ENCODE measurements at regions not wholly inside any gene's neighbourhood (a gene's known extent, or its start where the extent isn't known, plus 50 kb on each side); places are given as distances from the start of the nearest gene placed in this dataset.

DNA sequence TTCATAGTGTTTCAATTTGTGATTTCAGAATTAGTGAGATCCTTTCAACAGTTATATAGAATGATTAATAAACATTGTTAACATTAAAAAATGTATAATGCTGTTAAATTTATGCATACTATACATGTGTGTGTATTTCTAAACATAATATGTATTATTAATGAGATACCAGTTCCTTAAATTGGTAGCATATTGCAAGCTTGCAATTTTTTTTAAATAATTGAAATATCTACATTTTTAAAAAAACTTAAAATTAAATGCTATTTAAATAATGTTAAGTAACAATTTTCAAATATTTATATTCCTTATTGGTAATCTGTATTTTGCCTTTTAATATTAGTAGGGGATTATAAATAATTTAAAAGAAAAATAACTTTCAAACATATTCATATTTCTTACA lies 1479.5 kb upstream of the PCDH7 start:
- Mint-ChIP-seq H3K27me3 (ENCODE audit: low read depth) (no peaks in the 10 kb centered on the region), H3K4me1 (no peaks in the 10 kb centered on the region), H3K4me3 (no peak overlapping the region), H3K36me3 (ENCODE audit: low read depth) (no peaks in the 10 kb centered on the region), H3K9me3 (no peaks in the 10 kb centered on the region), H3K27ac (ENCODE audit: unreplicated experiment) (no peak overlapping the region)
- TF ChIP-seq, protein P1, sequence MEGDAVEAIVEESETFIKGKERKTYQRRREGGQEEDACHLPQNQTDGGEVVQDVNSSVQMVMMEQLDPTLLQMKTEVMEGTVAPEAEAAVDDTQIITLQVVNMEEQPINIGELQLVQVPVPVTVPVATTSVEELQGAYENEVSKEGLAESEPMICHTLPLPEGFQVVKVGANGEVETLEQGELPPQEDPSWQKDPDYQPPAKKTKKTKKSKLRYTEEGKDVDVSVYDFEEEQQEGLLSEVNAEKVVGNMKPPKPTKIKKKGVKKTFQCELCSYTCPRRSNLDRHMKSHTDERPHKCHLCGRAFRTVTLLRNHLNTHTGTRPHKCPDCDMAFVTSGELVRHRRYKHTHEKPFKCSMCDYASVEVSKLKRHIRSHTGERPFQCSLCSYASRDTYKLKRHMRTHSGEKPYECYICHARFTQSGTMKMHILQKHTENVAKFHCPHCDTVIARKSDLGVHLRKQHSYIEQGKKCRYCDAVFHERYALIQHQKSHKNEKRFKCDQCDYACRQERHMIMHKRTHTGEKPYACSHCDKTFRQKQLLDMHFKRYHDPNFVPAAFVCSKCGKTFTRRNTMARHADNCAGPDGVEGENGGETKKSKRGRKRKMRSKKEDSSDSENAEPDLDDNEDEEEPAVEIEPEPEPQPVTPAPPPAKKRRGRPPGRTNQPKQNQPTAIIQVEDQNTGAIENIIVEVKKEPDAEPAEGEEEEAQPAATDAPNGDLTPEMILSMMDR (conservative IDR thresholded peaks at IDR 0.05) = no peak
- no peak for DNase-seq (ENCODE audit: low read depth, low spot score)

DNA sequence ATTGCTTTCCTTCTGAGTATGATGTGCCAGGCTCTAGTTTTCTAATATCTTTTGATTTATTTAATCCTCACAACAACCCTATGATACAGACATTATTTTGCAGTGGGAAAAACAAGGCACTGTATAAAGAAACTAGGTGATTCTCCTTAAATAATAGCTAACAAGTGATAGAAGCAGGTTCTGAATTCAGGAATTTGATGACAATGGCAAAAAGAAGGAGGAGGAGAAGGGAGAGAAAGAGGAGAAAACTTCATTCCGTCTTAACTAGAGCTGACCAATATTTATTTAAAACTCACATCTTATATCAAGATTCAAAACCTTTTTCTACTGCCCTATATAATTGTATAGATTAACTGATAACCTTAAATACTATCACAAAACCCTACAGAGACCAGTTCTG lies 1477.1 kb upstream of the PCDH7 start:
- TF ChIP-seq, protein P1 (conservative IDR thresholded peaks at IDR 0.05) = no peak
- Mint-ChIP-seq H3K4me3 (no peak overlapping the region), H3K27ac (ENCODE audit: unreplicated experiment) (no peak overlapping the region), H3K36me3 (ENCODE audit: low read depth) (no peaks in the 10 kb centered on the region), H3K9me3 (peaks cover under 1% of the 10 kb centered on the region), H3K27me3 (ENCODE audit: low read depth) (no peaks in the 10 kb centered on the region), H3K4me1 (no peaks in the 10 kb centered on the region)
- DNase-seq (ENCODE audit: low read depth, low spot score) = no peak

- Mint-ChIP-seq H3K4me3 (no peak overlapping the region), H3K36me3 (ENCODE audit: low read depth) (no peaks in the 10 kb centered on the region), H3K27ac (ENCODE audit: unreplicated experiment) (no peak overlapping the region), H3K4me1 (no peaks in the 10 kb centered on the region), H3K9me3 (peaks cover 3% of the 10 kb centered on the region), H3K27me3 (ENCODE audit: low read depth) (no peaks in the 10 kb centered on the region)
- no peak for DNase-seq (ENCODE audit: low read depth, low spot score)
- TF ChIP-seq, protein P1 (conservative IDR thresholded peaks at IDR 0.05) = no peak
Observed at GRCh38 chr4:29243851-29244250, 1476.3 kb upstream of the PCDH7 start.

DNA sequence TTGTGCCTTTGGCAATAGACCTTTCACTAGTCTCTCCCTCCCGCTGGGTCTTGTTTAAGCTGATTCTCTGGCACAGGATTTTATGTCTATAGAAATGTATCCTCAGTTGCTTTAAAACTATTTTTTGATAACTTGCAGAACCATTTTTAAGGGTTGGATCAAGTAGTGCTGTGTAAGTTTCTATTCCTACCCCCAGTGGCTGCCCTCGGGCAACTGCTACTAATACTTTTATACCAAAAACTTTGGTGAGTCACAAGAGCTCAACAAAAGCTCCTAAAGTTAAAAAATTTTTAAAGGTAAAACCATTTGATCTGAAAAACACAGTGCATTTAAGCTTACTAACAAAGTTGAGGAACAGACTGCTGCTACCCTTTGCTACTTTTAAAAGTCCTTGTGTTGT lies 1460.6 kb upstream of the PCDH7 start:
- Mint-ChIP-seq H3K4me3 (no peak overlapping the region), H3K27ac (ENCODE audit: unreplicated experiment) (no peak overlapping the region), H3K36me3 (ENCODE audit: low read depth) (peaks cover 3% of the 10 kb centered on the region), H3K4me1 (no peaks in the 10 kb centered on the region), H3K9me3 (peaks cover 10% of the 10 kb centered on the region), H3K27me3 (ENCODE audit: low read depth) (no peaks in the 10 kb centered on the region)
- no peak for DNase-seq (ENCODE audit: low read depth, low spot score)
- TF ChIP-seq, protein P1 (conservative IDR thresholded peaks at IDR 0.05) = no peak

DNA sequence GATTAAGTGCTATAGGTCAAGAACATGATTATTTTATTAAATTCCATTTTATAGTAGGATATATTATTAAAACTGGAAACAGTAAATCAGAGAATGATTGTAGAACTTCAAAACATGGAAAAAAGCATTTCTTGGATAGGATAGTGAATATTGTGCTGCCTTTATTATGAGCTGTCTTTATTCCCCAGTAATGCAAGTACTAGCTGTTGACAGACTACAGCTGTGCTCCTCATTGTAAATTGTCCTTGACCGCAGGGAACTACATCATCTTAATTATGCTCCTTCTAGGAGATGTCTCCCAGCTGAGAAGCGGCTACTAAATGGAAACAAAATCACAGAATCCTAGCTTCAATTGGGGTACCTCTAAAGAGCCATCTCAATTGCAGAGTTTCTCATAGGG lies 1457.2 kb upstream of the PCDH7 start:
- no peaks in the 10 kb centered on the region for H3K27me3 Mint-ChIP-seq (ENCODE audit: low read depth)
- H3K9me3 Mint-ChIP-seq = peaks cover 6% of the 10 kb centered on the region
- DNase-seq (ENCODE audit: low read depth, low spot score) = no peak
- no peaks in the 10 kb centered on the region for H3K36me3 Mint-ChIP-seq (ENCODE audit: low read depth)
- no peaks in the 10 kb centered on the region for H3K4me1 Mint-ChIP-seq
- no peak overlapping the region for H3K27ac Mint-ChIP-seq (ENCODE audit: unreplicated experiment)
- H3K4me3 Mint-ChIP-seq = no peak overlapping the region
- TF ChIP-seq, protein P1 (conservative IDR thresholded peaks at IDR 0.05) = no peak

DNA sequence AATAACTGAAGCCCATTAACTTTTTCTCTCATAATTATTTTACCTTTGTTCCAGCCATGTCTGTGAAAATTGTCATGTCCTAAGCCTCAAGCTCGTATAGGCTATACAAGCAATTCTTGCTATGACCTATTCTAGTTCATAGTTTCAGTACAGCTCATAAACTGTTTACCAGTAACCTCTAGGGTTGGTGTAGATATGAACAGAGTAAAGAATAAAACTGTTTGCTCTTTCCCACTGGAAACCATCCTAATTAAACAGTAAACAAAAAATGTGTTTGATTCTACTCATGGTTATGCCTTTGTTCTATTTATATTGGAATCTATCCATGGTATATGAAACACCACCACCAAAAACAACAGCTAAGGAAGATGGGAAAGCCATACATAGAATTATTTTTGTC lies 1444.0 kb upstream of the PCDH7 start:
- H3K27ac Mint-ChIP-seq (ENCODE audit: unreplicated experiment) = no peak overlapping the region
- peaks cover 5% of the 10 kb centered on the region for H3K9me3 Mint-ChIP-seq

More for the DNA sequence above, 1444.0 kb upstream of the PCDH7 start:
- no peaks in the 10 kb centered on the region for H3K36me3 Mint-ChIP-seq (ENCODE audit: low read depth)
- H3K4me1 Mint-ChIP-seq = no peaks in the 10 kb centered on the region
- H3K4me3 Mint-ChIP-seq = no peak overlapping the region
- TF ChIP-seq, protein P1 (conservative IDR thresholded peaks at IDR 0.05) = no peak
- no peak for DNase-seq (ENCODE audit: low read depth, low spot score)
- H3K27me3 Mint-ChIP-seq (ENCODE audit: low read depth) = no peaks in the 10 kb centered on the region

Measured in neural crest cell (in vitro differentiated cells).